HG03442 (cell line): ENCODE measurements at regions not wholly inside any gene's neighbourhood (a gene's known extent, or its start where the extent isn't known, plus 50 kb on each side); places are given as distances from the start of the nearest gene placed in this dataset.

Experiments used
- ATAC-seq: cut with Tn5 transposase; IDR thresholded peaks from one replicate; pipeline ENCODE4 v1.9.1; 2021; ENCODE audit warnings: mild to moderate bottlenecking, moderate library complexity; ENCODE audit not compliant: unreplicated experiment

DNA sequence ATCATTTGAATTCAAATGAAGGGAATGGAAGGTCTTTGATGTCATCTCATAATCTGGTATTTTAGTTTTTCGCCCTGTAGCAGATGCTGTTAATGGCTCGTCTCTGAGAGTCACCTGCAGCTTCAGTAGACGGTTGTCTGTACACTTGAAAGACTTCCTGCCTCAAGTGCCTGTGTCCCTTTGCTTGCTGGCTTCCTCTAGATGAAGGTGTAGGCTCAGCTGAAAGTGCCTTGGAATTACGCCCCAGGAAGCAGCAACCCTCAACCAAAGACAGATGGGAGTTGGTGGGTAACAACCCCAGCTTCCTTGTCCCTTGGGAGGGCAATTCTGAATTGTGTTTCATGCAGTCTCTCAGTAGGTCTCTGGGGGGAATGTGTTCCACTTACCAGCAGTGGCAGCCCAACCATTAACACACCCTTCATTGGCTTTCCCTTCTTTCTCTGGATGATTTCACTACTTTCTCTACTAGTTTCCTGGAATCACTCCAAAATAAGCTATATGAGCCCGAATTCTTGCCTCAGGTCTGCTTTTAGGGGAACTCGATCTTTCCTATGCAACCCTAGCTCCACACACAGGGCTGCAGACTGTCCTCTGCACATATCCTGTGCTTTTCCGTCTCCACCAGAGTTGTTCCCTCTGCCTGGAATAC is 395.6 kb downstream of the DMAC1 start:
- ATAC-seq, result no peak

GRCh38 chr9:7403028-7403389 is 396.6 kb downstream of the DMAC1 start:
- no peak for ATAC-seq

- no peak for ATAC-seq
These were observed 397.1 kb downstream of the DMAC1 start for GRCh38 chr9:7402334-7403027.

GRCh38 chr9:7401116-7401515 is 398.5 kb downstream of the DMAC1 start:
- ATAC-seq, result no peak

DNA sequence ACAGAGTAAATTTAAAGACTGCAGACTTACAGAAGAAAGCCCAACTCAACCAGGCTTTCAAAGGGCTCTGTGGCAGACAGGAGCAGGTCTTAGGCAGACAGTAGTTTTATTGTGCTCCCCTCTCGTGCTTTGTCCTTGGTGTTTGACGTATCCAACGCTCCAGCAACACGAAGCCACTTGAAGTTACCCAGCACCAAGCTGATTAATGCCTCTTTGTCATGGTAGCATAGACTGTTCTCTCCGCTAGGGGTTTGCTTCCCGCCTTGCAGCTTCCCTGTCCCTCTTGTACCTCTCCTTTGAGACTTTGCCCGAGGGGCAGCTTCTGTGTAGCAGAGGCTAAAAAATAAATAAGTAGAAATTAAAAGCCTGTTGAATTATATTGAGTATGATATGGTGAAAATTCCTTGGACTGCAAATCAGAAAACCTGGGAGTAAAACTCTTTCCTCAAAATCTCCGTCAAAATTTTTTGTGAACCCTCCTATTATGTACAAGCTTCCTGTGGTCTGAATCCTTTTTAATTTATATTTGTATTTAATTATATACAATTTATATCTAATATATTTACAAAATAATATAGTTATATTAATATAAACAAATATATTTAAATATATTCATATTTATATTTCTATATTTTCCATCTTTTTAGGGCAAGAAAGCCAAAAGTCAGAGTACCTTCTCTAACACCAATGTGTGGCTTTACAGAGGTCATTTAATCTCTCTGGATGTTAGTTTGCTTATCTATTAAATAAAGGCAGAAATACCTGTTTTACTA is 405.4 kb downstream of the DMAC1 start:
- no peak for ATAC-seq

GRCh38 chr9:7392148-7392547 is 407.4 kb downstream of the DMAC1 start:
- no peak for ATAC-seq

- no peak for ATAC-seq
These were observed 410.8 kb downstream of the DMAC1 start for GRCh38 chr9:7388755-7389154.

- ATAC-seq, result no peak
These were observed 411.7 kb downstream of the DMAC1 start for GRCh38 chr9:7387840-7388239.

DNA sequence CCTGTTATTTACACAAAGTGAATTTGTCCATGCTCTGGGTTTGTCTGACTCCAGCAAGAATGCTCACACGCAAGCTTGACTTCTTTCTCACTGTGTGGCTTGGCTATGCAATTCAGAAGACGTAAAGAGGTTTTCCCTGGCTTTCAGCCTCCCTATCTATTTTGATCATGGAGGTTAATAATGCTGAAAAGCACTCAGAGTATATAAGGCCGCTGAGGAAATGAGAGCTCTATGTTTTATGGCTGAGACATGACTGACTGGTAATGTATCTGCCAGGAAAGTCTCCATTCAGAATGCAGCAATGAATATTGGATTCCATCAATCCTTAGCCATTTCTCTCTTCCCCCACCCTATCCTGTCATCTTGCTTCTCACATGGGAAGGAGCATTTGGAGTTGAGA is 417.3 kb downstream of the DMAC1 start:
- ATAC-seq, result no peak

GRCh38 chr9:7377489-7377888 is 422.1 kb downstream of the DMAC1 start:
- ATAC-seq, result no peak

DNA sequence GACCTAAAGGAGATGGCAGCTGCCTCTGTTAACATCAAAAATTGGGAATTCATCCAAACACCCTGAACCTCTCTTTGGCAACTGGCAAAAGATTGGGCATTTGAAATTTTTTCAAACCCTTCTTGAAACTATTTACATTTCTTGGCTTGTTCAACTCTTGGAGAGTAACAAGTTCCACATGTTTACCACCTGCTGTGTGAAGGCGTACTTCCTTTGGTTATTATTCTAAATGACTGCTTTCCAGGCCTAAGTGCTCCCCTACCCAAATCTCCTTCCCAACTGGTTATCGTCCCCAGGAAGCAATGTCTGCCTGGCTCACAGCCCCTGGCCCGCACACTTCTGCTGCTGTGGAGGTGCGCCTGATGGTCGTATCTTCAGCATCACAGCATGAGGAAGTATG is 422.7 kb downstream of the DMAC1 start:
- no peak for ATAC-seq

- no peak for ATAC-seq
These were observed 423.4 kb downstream of the DMAC1 start for GRCh38 chr9:7376213-7376612.

GRCh38 chr9:7375013-7375511 is 424.5 kb downstream of the DMAC1 start:
- ATAC-seq, result no peak

GRCh38 chr9:7370988-7371387 is 428.6 kb downstream of the DMAC1 start:
- ATAC-seq, result no peak

DNA sequence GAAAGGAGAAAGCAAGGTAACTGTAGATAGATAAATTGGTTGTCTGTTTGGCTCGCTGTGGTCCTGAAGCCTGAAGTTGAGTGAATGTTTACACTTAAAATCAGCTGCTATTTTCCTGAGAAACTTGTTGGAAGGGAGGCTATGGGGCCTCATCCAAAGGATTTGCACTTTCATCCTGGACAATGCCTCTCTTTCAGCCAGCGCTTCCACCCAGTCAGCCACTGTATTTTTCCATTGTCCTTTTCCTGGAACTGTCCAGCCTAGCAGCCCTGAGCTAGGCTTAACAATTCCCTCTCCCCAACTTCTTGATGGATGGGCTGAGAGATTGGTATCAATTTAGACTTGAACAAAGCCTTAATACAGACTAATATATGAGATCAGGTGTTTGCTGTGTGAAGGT is 429.2 kb downstream of the DMAC1 start:
- ATAC-seq, result no peak

DNA sequence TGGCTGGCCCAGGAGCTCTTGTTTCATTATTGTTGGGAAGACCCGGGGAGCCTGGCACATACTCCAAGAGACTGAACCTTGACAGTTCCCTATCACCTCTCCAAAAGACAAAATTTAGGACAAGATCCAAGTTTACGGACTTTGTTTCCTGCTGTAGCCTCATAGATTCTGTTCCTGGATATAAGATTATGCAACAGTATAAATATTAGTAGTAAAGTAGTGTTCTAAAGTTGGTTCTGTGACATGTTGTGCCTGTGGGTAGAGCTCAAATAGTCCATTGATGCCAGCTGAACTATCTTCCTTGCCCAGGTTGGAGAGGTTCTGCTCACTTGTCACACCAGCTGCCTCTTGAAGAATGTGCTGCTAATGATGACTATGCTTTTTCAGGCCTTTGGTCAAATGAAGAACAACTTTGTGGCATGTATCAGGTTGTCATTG is 430.2 kb downstream of the DMAC1 start:
- no peak for ATAC-seq

GRCh38 chr9:7368410-7369292 is 430.9 kb downstream of the DMAC1 start:
- no peak for ATAC-seq

- no peak for ATAC-seq
These were observed 431.9 kb downstream of the DMAC1 start for GRCh38 chr9:7367726-7368125.

DNA sequence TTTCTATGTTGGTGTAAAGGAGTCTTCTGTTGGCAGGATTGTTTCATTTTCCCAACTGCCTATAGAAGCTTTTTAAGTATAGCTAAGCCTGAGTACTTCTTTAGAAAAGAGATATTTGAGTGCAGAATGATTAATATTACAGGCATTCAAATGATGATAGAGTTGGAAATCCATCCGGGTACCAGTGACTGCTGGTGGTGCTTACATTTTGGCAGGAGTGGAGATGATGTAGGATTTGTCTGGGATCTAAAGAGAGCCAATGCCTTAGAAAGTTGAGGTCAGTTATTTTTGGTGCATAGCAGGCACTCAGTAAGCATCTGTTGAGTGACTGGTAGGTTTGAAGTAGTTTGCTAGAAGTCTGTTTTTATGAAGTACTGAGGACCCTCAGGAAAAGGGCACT is 433.5 kb downstream of the DMAC1 start:
- ATAC-seq, result no peak

- ATAC-seq, result no peak
These were observed 435.7 kb downstream of the DMAC1 start for GRCh38 chr9:7363777-7364477.
